ENCODE measurements at regions not wholly inside any gene's neighbourhood (a gene's known extent, or its start where the extent isn't known, plus 50 kb on each side); places are given as distances from the start of the nearest gene placed in this dataset.

GRCh38 chrX:150062292-150063137 is 124.2 kb upstream of the EOLA2 start:
- Histone ChIP-seq H3K79me2 (ENCODE audit: low read length) (no peaks in the 10 kb centered on the region), H3K9me3 (ENCODE audit: low read length) (no peaks in the 10 kb centered on the region), H3K27me3 (ENCODE audit: low read length) (no peaks in the 10 kb centered on the region), H3K4me2 (ENCODE audit: low read length) (peak overlapping the region; percentile 65), H3K9me2 (replicated peaks; ENCODE audit: low read length) (no peaks in the 10 kb centered on the region), H4K20me1 (ENCODE audit: low read length) (no peaks in the 10 kb centered on the region), H3F3A (ENCODE audit: low read length, unreplicated experiment) (no peaks in the 10 kb centered on the region), H3K27ac (ENCODE audit: low read length) (peak overlapping the region; percentile 67), H3K36me3 (ENCODE audit: low read depth, low read length) (no peaks in the 10 kb centered on the region), H3K9ac (ENCODE audit: low read length) (no peak overlapping the region), H3K4me1 (ENCODE audit: insufficient read depth, low read length) (peaks cover 35% of the 10 kb centered on the region), H2AFZ (ENCODE audit: low read length) (peak overlapping the region; percentile 0; the same call in 1 of the 2 replicates), H3K4me3 (ENCODE audit: low read length) (no peak overlapping the region; the same call in 1 of the 2 replicates)
- DNase-seq (peak; percentile 78), ATAC-seq (peak; percentile 89)
- no TSS peak for BruUV-seq (replicated peaks)
- ChIA-PET CTCF (no interaction called here), POLR2A (ENCODE audit: unreplicated experiment) (interaction anchor here (0.6 kb wide), 1 partner anchor 730 kb away, joined by 5 read pairs; no protein-coding TSS in a partner anchor)
- TF ChIP-seq CTCF (conservative IDR thresholded peaks at IDR 0.05; ENCODE audit: low read depth, low read length) = no peak
- TF ChIP-seq EZH2 (IDR thresholded peaks at IDR 0.05; ENCODE audit: low read length, unreplicated experiment) = no peak
- no peak for TF ChIP-seq EZH2phosphoT487 (IDR thresholded peaks at IDR 0.05; ENCODE audit: borderline replicate concordance, low read length)
- intact Hi-C loops (cut with micrococcal nuclease) = loop anchor here (1.0 to 2.0 kb wide), 5 partner anchors 23 to 300 kb away; partner anchors contain the start of gene MAMLD1

GRCh38 chrX:150063138-150063518 is 124.8 kb upstream of the EOLA2 start:
- no peaks in the 10 kb centered on the region for H3K79me2 ChIP-seq (ENCODE audit: low read length)
- peak overlapping the region; percentile 65 for H3K4me2 ChIP-seq (ENCODE audit: low read length)
- no peak overlapping the region; the same call in 1 of the 2 replicates for H3K4me3 ChIP-seq (ENCODE audit: low read length)
- H3K9me3 ChIP-seq (ENCODE audit: low read length) = no peaks in the 10 kb centered on the region
- H3K36me3 ChIP-seq (ENCODE audit: low read depth, low read length) = no peaks in the 10 kb centered on the region
- DNase-seq (no peak), ATAC-seq (peak; percentile 6; the same call in 1 of the 2 replicates)
- ChIA-PET POLR2A (ENCODE audit: unreplicated experiment) (interaction anchor here (0.6 kb wide), 1 partner anchor 730 kb away, joined by 5 read pairs; no protein-coding TSS in a partner anchor), CTCF (no interaction called here)
- H3K9ac ChIP-seq (ENCODE audit: low read length) = no peak overlapping the region
- H3K27me3 ChIP-seq (ENCODE audit: low read length) = no peaks in the 10 kb centered on the region
- TF ChIP-seq CTCF (conservative IDR thresholded peaks at IDR 0.05; ENCODE audit: low read depth, low read length) (no peak), EZH2phosphoT487 (IDR thresholded peaks at IDR 0.05; ENCODE audit: borderline replicate concordance, low read length) (no peak), EZH2 (IDR thresholded peaks at IDR 0.05; ENCODE audit: low read length, unreplicated experiment) (no peak)
- intact Hi-C loops (cut with micrococcal nuclease) = loop anchor here (2.0 kb wide), 2 partner anchors 138 to 300 kb away; partner anchors contain the start of gene MAMLD1
- H3K27ac ChIP-seq (ENCODE audit: low read length) = peak overlapping the region; percentile 67
- H3F3A ChIP-seq (ENCODE audit: low read length, unreplicated experiment) = no peaks in the 10 kb centered on the region
- peaks cover 34% of the 10 kb centered on the region for H3K4me1 ChIP-seq (ENCODE audit: insufficient read depth, low read length)
- peak overlapping the region; percentile 0; the same call in 1 of the 2 replicates for H2AFZ ChIP-seq (ENCODE audit: low read length)
- H4K20me1 ChIP-seq (ENCODE audit: low read length) = no peaks in the 10 kb centered on the region
- BruUV-seq (replicated peaks) = no TSS peak
- H3K9me2 ChIP-seq (replicated peaks; ENCODE audit: low read length) = no peaks in the 10 kb centered on the region

Data from PC-3 (cell line).